ENCODE measurements at regions not wholly inside any gene's neighbourhood (a gene's known extent, or its start where the extent isn't known, plus 50 kb on each side); places are given as distances from the start of the nearest gene placed in this dataset.
"Not testable (repeated sequence)": the region's sequence is repeated elsewhere in the genome, so short reads cannot be mapped to it uniquely, and the experiment has no call there.

GRCh38 chr5:152623951-152624350 is 218.9 kb upstream of the NMUR2 start:
- no peak for DNase-seq

DNA sequence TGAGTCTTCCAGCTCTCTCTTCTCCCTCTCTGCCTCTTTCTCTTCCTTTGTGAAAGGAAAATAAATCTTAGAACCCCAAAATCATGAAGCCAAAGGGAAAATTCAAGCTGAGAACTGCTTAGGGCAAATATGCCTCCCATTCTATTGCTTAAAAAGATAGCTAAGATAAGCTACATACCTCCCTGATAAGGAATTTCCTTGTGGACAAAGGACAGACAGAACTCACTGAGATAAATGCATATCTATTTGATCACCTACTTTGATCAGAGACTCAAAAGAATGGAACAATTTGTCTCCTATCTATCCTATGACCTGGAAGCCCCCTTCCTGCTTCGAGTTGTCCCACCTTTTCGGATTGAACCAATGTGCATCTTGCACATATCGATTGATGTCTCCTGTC is 220.6 kb upstream of the NMUR2 start:
- DNase-seq: no peak

- DNase-seq: no peak
Observed at GRCh38 chr5:152631221-152631620, 226.1 kb upstream of the NMUR2 start.

GRCh38 chr5:152632360-152632759 is 227.3 kb upstream of the NMUR2 start:
- no peak for DNase-seq

GRCh38 chr5:152634586-152634985 is 229.5 kb upstream of the NMUR2 start:
- no peak for DNase-seq

- no peak for DNase-seq
Observed at GRCh38 chr5:152638996-152639552, 234.0 kb upstream of the NMUR2 start.

- no peak for DNase-seq
Observed at GRCh38 chr5:152641970-152642805, 237.1 kb upstream of the NMUR2 start.

GRCh38 chr5:152642880-152643279 is 237.8 kb upstream of the NMUR2 start:
- no peak for DNase-seq

GRCh38 chr5:152644029-152644728 is 239.1 kb upstream of the NMUR2 start:
- no peak for DNase-seq

DNA sequence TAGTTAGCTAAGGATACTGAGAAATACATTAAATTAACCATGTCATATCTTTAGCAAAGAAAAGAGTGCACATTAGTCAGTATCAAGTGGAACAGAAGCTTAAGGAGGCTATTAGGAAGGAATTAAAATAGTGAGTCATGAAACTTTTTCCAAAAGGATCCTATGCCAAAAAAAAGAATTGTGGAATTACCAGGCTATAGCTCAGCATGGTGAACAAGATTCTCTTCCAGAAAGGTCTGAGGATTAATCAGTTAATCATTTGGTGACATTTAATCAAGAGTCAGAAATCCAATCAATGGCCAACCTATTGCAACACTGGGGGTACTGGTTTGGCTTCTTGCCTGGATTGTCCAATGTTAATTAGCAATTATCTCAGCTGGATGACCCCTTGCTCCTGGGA is 244.5 kb upstream of the NMUR2 start:
- DNase-seq: no peak

DNA sequence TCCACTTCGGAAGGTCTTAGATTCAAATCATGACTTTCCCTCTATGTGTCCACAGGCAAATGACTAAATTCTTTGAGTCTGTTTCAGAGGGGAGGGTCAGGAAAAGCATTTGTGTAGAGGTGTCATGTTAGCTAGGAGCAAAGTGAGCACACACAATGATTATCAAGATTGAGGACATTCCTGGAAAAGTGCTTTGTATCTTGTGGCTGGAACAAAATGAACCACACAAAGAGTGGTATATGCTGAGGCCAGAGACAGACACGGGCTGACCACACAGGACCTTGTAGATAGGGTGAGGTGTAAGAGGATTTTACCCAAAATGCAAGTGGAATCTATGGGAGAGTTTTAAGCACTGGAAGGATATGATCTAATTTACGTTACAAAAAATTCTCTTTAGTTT is 245.3 kb upstream of the NMUR2 start:
- no peak for DNase-seq

DNA sequence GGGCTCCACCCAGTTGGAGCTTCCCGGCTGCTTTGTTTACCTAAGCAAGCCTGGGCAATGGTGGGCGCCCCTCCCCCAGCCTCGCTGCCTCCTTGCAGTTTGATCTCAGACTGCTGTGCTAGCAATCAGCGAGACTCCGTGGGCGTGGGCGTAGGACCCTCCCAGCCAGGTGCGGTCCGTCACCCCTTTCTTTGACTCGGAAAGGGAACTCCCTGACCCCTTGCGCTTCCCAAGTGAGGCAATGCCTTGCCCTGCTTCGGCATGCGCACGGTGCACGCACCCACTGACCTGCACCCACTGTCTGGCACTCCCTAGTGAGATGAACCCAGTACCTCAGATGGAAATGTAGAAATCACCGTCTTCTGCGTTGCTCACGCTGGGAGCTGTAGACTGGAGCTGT is 254.4 kb upstream of the NMUR2 start:
- DNase-seq: not testable (repeated sequence)

GRCh38 chr5:152673601-152674000 is 268.5 kb upstream of the NMUR2 start:
- no peak for DNase-seq

DNA sequence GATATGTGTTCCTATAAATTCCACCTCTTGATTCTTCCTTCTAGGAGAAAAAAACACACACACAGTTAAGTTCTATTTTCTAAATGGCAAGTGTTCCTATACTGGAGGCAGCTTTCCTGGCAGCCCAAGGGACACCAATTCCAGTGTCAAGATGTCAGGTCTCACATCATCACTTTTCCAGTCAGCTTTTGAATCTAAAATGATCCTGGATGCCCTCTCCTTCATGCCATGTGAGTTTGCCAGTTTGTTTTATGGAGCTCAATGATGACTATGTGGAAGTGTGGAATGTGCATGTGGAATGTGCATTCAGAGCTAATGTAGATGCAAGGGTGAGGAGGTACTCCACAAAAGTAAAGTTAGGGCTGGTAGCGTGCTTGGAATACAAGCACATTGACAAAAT is 269.3 kb upstream of the NMUR2 start:
- DNase-seq: no peak

- DNase-seq: no peak
Observed at GRCh38 chr5:152676196-152676595, 271.1 kb upstream of the NMUR2 start.

GRCh38 chr5:152683205-152683604 is 278.1 kb upstream of the NMUR2 start:
- DNase-seq: no peak

- no peak for DNase-seq
Observed at GRCh38 chr5:152686931-152687330, 281.9 kb upstream of the NMUR2 start.

DNA sequence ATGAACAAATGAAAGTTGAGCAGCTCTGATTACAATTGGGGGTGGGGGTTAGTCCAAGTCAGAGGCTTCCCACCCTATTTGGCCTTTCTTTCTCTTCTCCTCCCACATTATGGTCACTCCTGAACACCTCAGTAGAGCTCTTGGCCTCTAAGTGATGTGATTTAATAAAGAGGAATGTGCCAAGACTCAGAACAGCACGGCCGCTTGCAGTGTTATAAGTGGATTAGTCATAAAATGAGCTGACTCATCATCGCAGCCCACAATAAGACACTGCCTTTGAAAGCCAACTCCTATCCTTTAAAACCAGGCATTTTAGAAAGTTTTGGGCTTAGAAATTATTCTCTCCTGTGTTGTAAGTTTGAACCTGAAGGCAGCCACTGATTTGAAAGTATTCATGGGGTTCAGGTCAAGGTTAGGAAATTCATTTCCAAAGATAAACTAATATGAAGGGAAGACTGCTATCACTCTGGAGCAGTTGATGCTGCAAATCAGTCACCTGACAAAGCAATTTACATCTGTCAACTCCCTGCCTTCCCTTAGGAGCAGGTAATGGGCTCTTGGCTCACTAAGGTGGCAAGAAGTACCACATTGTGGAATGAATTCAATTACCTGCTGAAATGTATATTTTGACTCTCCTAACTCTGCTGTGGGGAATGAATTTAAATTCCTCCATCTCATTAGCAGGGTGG is 283.6 kb upstream of the NMUR2 start:
- no peak for DNase-seq

- no peak for DNase-seq
Observed at GRCh38 chr5:152689250-152689711, 284.2 kb upstream of the NMUR2 start.

DNA sequence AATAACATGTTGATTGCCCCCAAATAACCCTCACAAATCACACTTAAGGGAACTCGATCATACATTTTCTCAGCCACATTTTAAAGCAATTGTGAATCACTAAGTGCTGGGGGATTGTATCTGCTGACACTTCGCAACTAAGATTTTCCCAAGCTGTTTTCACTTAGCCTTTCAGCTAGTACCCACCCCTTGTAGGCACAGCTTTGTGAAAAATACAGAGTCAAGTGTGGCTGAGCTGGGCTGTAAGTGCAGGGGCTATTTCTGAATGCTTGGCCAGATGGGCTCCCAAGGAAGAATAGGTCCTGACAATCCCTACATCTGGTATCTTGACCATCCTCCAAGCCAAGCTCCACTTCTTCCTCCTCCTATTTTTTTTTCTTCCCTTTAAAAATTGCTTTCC is 289.2 kb upstream of the NMUR2 start:
- no peak for DNase-seq

DNA sequence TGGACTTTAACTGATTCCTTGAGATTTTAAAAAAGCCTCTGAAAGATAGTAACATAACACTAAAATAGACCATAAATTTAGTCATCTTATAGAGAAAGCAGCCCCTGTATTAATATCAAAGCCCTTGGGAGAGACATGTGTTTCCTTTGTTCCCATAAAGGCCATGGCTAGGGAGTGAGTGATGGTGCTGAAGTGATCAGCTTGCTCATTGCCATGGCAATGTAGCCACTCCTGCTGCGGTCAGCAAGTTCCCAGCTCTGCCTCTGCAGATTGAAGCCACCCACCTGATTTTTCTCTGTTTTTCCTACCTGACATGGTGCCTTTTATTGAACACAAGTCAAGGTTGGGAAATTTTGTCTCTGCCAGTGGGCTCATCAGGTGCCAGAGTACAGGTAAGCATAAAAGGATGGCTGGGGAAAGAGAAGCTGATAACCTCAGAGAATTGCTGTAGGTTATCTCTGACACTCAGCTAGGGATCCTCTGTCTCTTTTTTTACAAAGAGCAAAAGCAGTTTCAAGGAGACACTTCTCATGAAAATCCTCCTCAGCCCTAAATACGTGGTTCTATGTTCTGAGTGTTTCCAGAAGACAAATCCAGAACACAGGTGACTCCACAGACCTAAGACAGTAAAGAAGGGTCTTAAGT is 296.3 kb upstream of the NMUR2 start:
- DNase-seq: no peak

DNA sequence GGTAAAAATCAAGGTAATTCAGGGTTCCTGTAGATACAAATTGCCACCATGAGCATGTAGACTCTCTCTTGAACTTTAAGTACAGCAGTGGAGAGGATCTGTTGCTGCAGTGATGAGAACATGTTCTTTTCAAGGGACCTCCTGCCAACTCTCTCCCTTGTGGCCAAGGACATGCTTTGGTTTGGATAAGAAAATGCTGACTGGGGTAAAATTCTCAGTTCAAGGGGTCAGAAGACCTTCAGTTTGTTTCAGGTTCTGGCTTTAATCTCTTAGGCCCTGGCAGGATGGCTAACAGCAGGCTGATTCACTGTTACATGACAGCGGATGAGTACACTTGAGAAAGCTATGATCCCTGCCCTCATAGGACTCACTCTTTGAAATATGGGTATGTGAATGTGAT is 299.2 kb upstream of the NMUR2 start:
- no peak for DNase-seq

- no peak for DNase-seq
Observed at GRCh38 chr5:152711801-152712388, 306.8 kb upstream of the NMUR2 start.

Measured in hematopoietic multipotent progenitor cell treated with erythropoietin and hydrocortisone succinate and interleukin-3 and kit ligand, for 8 days (in vitro differentiated cells).